ENCODE measurements at regions not wholly inside any gene's neighbourhood (a gene's known extent, or its start where the extent isn't known, plus 50 kb on each side); places are given as distances from the start of the nearest gene placed in this dataset.

GRCh38 chr21:28738420-28738704, 254.3 kb downstream of the LTN1 start (continued):
- TF ChIP-seq ZNF532 (CRISPR knock-in tag; IDR thresholded peaks at IDR 0.05; ENCODE audit: borderline replicate concordance) (no peak), EMX1 (CRISPR knock-in tag; IDR thresholded peaks at IDR 0.05) (no peak), FOXP4 (CRISPR knock-in tag; IDR thresholded peaks at IDR 0.05) (no peak), ZNF423 (CRISPR knock-in tag; IDR thresholded peaks at IDR 0.05) (no peak), ZNF425 (CRISPR knock-in tag; conservative IDR thresholded peaks at IDR 0.05) (no peak), E2F1 (CRISPR knock-in tag; IDR thresholded peaks at IDR 0.05) (no peak), USF2 (CRISPR knock-in tag; IDR thresholded peaks at IDR 0.05) (no peak), SP1 (CRISPR knock-in tag; conservative IDR thresholded peaks at IDR 0.05) (no peak), ZNF396 (CRISPR knock-in tag; IDR thresholded peaks at IDR 0.05; ENCODE audit: borderline replicate concordance) (no peak), E2F5 (CRISPR knock-in tag; IDR thresholded peaks at IDR 0.05) (no peak)

- peaks cover 11% of the 10 kb centered on the region for H3K9me3 Mint-ChIP-seq
- ChIA-PET CTCF (interaction anchor here (1.8 to 3.4 kb wide), 2 partner anchors 8 to 221 kb away, joined by 5 to 18 read pairs; no protein-coding TSS in a partner anchor), POLR2A (no interaction called here)
- H3K4me1 Mint-ChIP-seq, result peaks cover 22% of the 10 kb centered on the region
- no peaks in the 10 kb centered on the region for H3K36me3 Mint-ChIP-seq
- H3K27me3 Mint-ChIP-seq (ENCODE audit: low read depth), result no peaks in the 10 kb centered on the region
- DNase-seq (ENCODE audit: low spot score), result no peak
- no peak overlapping the region for H3K4me3 Mint-ChIP-seq
- ATAC-seq, result no peak
- H3K27ac Mint-ChIP-seq, result no peak overlapping the region
- TF ChIP-seq SMAD3 (CRISPR knock-in tag; IDR thresholded peaks at IDR 0.05; ENCODE audit: borderline replicate concordance) (no peak), ZNF138 (CRISPR knock-in tag; conservative IDR thresholded peaks at IDR 0.05) (no peak), ZNF263 (CRISPR knock-in tag; IDR thresholded peaks at IDR 0.05; ENCODE audit: low read depth) (no peak), ZSCAN18 (CRISPR knock-in tag; IDR thresholded peaks at IDR 0.05) (no peak), NR1H2 (CRISPR knock-in tag; IDR thresholded peaks at IDR 0.05) (no peak), EMX1 (CRISPR knock-in tag; IDR thresholded peaks at IDR 0.05) (no peak), RORB (CRISPR knock-in tag; IDR thresholded peaks at IDR 0.05) (no peak), FOXP1 (CRISPR knock-in tag; IDR thresholded peaks at IDR 0.05; ENCODE audit: borderline replicate concordance) (no peak), ETV6 (CRISPR knock-in tag; IDR thresholded peaks at IDR 0.05) (no peak), E2F1 (CRISPR knock-in tag; IDR thresholded peaks at IDR 0.05) (no peak), ZNF425 (CRISPR knock-in tag; conservative IDR thresholded peaks at IDR 0.05) (no peak)
Observed at GRCh38 chr21:28737674-28738419, 254.8 kb downstream of the LTN1 start.
